ENCODE measurements at regions not wholly inside any gene's neighbourhood (a gene's known extent, or its start where the extent isn't known, plus 50 kb on each side); places are given as distances from the start of the nearest gene placed in this dataset.
"Not testable (repeated sequence)": the region's sequence is repeated elsewhere in the genome, so short reads cannot be mapped to it uniquely, and the experiment has no call there.

DNA sequence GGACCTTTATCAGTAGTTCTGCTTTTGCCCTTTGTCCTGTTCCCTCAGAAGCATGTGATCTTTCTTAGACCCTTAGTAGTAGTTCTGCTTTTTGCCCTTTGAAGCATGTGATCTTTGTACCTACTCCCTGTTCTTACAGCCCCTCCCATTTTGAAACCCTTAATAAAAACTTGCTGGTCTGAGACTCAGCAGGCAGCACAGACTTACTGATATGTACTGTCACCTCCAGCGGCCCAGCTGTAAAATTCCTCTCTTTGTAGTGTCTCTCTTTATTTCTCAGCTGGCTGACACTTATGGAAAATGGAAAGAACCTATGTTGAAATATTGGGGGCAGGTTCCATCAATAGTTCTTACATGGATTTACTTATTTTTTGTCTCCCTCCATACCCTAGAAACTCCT is 110.4 kb downstream of the UNC93B1 start:
- CTCF ChIA-PET; BruUV-seq (replicated peaks); DNase-seq (ENCODE audit: low read depth, low spot score); POLR2A ChIA-PET; H3K79me2 ChIP-seq (ENCODE audit: insufficient read depth, low read length); ATAC-seq; H2AFZ ChIP-seq (ENCODE audit: low read depth, low read length, poor library complexity, severe bottlenecking); H3K9ac ChIP-seq (ENCODE audit: low read length); intact Hi-C loops (cut with micrococcal nuclease); H4K20me1 ChIP-seq (ENCODE audit: insufficient read depth); H3K9me3 ChIP-seq (ENCODE audit: control insufficient read depth in 1 of 2, insufficient read depth in 1 of 2, low read depth in 1 of 2, low read length in 2 of 2); H3K36me3 ChIP-seq (ENCODE audit: control insufficient read depth in 1 of 2, insufficient read depth in 2 of 2, low read length in 2 of 2); H3K27me3 ChIP-seq (ENCODE audit: insufficient read depth, low read length); H3K27ac ChIP-seq (ENCODE audit: low read depth, low read length); RAD21 ChIA-PET (ENCODE audit: low non-redundant PET in 1 of 2, low total read pairs in 2 of 2, uncharacterized antibody in 2 of 2, unreplicated experiment in 2 of 2); H3K4me3 ChIP-seq (replicated peaks in 1 of 2; ENCODE audit: low read depth in 1 of 2, low read length in 2 of 2); H3K9me2 ChIP-seq (ENCODE audit: insufficient read depth); H3K4me1 ChIP-seq (ENCODE audit: control insufficient read depth in 1 of 2, insufficient read depth in 2 of 2, low read length in 2 of 2); H3K4me2 ChIP-seq (ENCODE audit: low read length): not testable (repeated sequence)

DNA sequence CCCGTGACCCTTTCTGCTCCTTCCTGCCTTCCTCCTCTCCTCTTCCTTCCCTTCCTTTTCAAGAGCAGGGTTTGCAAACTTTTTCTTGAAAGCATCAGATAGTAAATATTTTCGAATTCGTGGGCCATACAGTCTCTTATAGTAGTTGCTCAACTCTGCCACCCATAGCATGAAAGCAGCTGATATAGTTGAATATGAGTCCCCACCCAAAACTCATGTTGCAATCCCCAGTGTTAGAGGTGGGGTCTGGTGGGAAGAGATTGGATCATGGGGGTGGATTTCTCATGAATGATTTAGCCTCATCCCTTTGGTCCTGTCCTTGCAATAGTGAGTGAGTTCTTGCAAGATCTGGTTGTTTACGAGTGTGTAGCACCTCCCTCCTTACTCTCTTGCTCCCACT is 114.3 kb downstream of the UNC93B1 start:
- intact Hi-C loops (cut with micrococcal nuclease); H3K4me1 ChIP-seq (ENCODE audit: control insufficient read depth in 1 of 2, insufficient read depth in 2 of 2, low read length in 2 of 2); DNase-seq (ENCODE audit: low read depth, low spot score); H3K4me3 ChIP-seq (replicated peaks in 1 of 2; ENCODE audit: low read depth in 1 of 2, low read length in 2 of 2); H3K9me3 ChIP-seq (ENCODE audit: control insufficient read depth in 1 of 2, insufficient read depth in 1 of 2, low read depth in 1 of 2, low read length in 2 of 2); ATAC-seq; H2AFZ ChIP-seq (ENCODE audit: low read depth, low read length, poor library complexity, severe bottlenecking); H3K9me2 ChIP-seq (ENCODE audit: insufficient read depth); CTCF ChIA-PET; H3K27ac ChIP-seq (ENCODE audit: low read depth, low read length); H3K4me2 ChIP-seq (ENCODE audit: low read length); POLR2A ChIA-PET; BruUV-seq (replicated peaks); RAD21 ChIA-PET (ENCODE audit: low non-redundant PET in 1 of 2, low total read pairs in 2 of 2, uncharacterized antibody in 2 of 2, unreplicated experiment in 2 of 2); H3K27me3 ChIP-seq (ENCODE audit: insufficient read depth, low read length); H4K20me1 ChIP-seq (ENCODE audit: insufficient read depth); H3K79me2 ChIP-seq (ENCODE audit: insufficient read depth, low read length); H3K9ac ChIP-seq (ENCODE audit: low read length); H3K36me3 ChIP-seq (ENCODE audit: control insufficient read depth in 1 of 2, insufficient read depth in 2 of 2, low read length in 2 of 2): not testable (repeated sequence)

DNA sequence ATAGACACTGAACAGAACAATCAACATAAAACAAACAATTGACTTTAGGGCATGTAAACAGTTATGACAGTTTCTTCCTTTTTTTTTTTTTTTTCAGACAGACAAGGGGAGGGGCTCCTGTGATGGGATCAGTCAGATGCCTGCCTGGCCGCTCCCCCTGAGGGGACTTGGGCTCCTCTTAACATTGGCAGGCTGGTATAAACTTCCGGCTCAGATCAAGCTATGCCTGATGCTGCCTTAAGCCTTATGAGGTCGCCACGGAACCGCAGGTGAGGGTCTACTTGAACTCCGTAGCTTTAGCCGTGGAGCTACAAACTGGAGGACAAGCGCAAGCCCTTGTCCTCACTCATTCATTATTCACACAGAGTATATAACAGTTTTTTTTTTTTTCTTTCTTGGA is 115.8 kb downstream of the UNC93B1 start:
- BruUV-seq (replicated peaks); H3K27ac ChIP-seq (ENCODE audit: low read depth, low read length); RAD21 ChIA-PET (ENCODE audit: low non-redundant PET in 1 of 2, low total read pairs in 2 of 2, uncharacterized antibody in 2 of 2, unreplicated experiment in 2 of 2); ATAC-seq; H3K9me2 ChIP-seq (ENCODE audit: insufficient read depth); H4K20me1 ChIP-seq (ENCODE audit: insufficient read depth); H3K4me3 ChIP-seq (replicated peaks in 1 of 2; ENCODE audit: low read depth in 1 of 2, low read length in 2 of 2); H3K9me3 ChIP-seq (ENCODE audit: control insufficient read depth in 1 of 2, insufficient read depth in 1 of 2, low read depth in 1 of 2, low read length in 2 of 2); DNase-seq (ENCODE audit: low read depth, low spot score); intact Hi-C loops (cut with micrococcal nuclease); H3K4me1 ChIP-seq (ENCODE audit: control insufficient read depth in 1 of 2, insufficient read depth in 2 of 2, low read length in 2 of 2); POLR2A ChIA-PET; H3K27me3 ChIP-seq (ENCODE audit: insufficient read depth, low read length); H3K4me2 ChIP-seq (ENCODE audit: low read length); CTCF ChIA-PET; H2AFZ ChIP-seq (ENCODE audit: low read depth, low read length, poor library complexity, severe bottlenecking); H3K36me3 ChIP-seq (ENCODE audit: control insufficient read depth in 1 of 2, insufficient read depth in 2 of 2, low read length in 2 of 2); H3K79me2 ChIP-seq (ENCODE audit: insufficient read depth, low read length); H3K9ac ChIP-seq (ENCODE audit: low read length): not testable (repeated sequence)

DNA sequence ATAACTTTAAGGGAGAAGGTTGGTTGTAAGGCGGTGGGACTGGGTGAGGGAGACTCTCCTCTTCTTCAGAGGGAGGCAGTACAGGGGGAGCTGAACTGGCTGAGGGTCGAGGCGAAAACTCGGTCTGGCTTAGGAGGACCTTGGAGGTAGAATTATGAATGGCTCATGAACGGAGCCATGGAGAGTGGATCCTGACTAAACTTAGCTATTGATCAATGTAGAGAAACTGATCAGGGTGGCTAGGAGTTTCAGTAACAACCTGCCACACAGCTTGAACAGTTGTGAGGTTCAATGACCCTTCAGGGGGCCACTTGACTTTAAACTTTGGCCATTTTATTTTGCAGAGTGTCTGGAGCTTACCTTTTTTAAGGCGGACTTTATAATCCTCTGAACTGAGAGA is 117.2 kb downstream of the UNC93B1 start:
- H3K27ac ChIP-seq (ENCODE audit: low read depth, low read length); H3K9ac ChIP-seq (ENCODE audit: low read length); BruUV-seq (replicated peaks); H3K9me3 ChIP-seq (ENCODE audit: control insufficient read depth in 1 of 2, insufficient read depth in 1 of 2, low read depth in 1 of 2, low read length in 2 of 2); H3K9me2 ChIP-seq (ENCODE audit: insufficient read depth); H3K27me3 ChIP-seq (ENCODE audit: insufficient read depth, low read length); DNase-seq (ENCODE audit: low read depth, low spot score); H3K4me1 ChIP-seq (ENCODE audit: control insufficient read depth in 1 of 2, insufficient read depth in 2 of 2, low read length in 2 of 2); CTCF ChIA-PET; POLR2A ChIA-PET; intact Hi-C loops (cut with micrococcal nuclease); H3K4me2 ChIP-seq (ENCODE audit: low read length); H3K36me3 ChIP-seq (ENCODE audit: control insufficient read depth in 1 of 2, insufficient read depth in 2 of 2, low read length in 2 of 2); H3K79me2 ChIP-seq (ENCODE audit: insufficient read depth, low read length); H4K20me1 ChIP-seq (ENCODE audit: insufficient read depth); H2AFZ ChIP-seq (ENCODE audit: low read depth, low read length, poor library complexity, severe bottlenecking); H3K4me3 ChIP-seq (replicated peaks in 1 of 2; ENCODE audit: low read depth in 1 of 2, low read length in 2 of 2); ATAC-seq; RAD21 ChIA-PET (ENCODE audit: low non-redundant PET in 1 of 2, low total read pairs in 2 of 2, uncharacterized antibody in 2 of 2, unreplicated experiment in 2 of 2): not testable (repeated sequence)

DNA sequence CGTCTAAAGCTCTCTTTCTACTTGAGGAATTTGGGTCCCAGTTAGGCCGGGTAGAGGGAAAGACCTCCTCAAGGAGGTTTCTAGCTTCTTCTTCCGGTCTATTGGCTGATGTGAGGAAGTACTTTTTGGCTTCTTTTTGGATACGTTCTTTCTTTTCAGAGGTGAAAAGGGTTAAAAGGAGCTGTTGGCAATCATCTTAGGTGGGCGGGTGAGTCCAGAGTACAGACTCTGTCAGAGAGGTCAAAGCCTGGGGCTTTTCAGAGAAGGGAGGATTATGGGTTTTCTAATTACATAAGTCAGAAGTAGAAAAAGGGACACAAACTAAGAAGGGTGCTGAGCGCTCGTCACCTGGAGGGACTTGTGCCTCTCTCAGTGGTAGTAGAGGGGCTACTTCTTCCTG is 117.7 kb downstream of the UNC93B1 start:
- intact Hi-C loops (cut with micrococcal nuclease); H3K4me1 ChIP-seq (ENCODE audit: control insufficient read depth in 1 of 2, insufficient read depth in 2 of 2, low read length in 2 of 2); CTCF ChIA-PET; H3K36me3 ChIP-seq (ENCODE audit: control insufficient read depth in 1 of 2, insufficient read depth in 2 of 2, low read length in 2 of 2); DNase-seq (ENCODE audit: low read depth, low spot score); H3K27ac ChIP-seq (ENCODE audit: low read depth, low read length); RAD21 ChIA-PET (ENCODE audit: low non-redundant PET in 1 of 2, low total read pairs in 2 of 2, uncharacterized antibody in 2 of 2, unreplicated experiment in 2 of 2); H3K4me3 ChIP-seq (replicated peaks in 1 of 2; ENCODE audit: low read depth in 1 of 2, low read length in 2 of 2); H3K9me2 ChIP-seq (ENCODE audit: insufficient read depth); H2AFZ ChIP-seq (ENCODE audit: low read depth, low read length, poor library complexity, severe bottlenecking); ATAC-seq; H3K9me3 ChIP-seq (ENCODE audit: control insufficient read depth in 1 of 2, insufficient read depth in 1 of 2, low read depth in 1 of 2, low read length in 2 of 2); POLR2A ChIA-PET; H3K79me2 ChIP-seq (ENCODE audit: insufficient read depth, low read length); H3K9ac ChIP-seq (ENCODE audit: low read length); BruUV-seq (replicated peaks); H3K4me2 ChIP-seq (ENCODE audit: low read length); H3K27me3 ChIP-seq (ENCODE audit: insufficient read depth, low read length); H4K20me1 ChIP-seq (ENCODE audit: insufficient read depth): not testable (repeated sequence)

Data from HCT116 (cell line).